ENCODE measurements at regions not wholly inside any gene's neighbourhood (a gene's known extent, or its start where the extent isn't known, plus 50 kb on each side); places are given as distances from the start of the nearest gene placed in this dataset.

DNA sequence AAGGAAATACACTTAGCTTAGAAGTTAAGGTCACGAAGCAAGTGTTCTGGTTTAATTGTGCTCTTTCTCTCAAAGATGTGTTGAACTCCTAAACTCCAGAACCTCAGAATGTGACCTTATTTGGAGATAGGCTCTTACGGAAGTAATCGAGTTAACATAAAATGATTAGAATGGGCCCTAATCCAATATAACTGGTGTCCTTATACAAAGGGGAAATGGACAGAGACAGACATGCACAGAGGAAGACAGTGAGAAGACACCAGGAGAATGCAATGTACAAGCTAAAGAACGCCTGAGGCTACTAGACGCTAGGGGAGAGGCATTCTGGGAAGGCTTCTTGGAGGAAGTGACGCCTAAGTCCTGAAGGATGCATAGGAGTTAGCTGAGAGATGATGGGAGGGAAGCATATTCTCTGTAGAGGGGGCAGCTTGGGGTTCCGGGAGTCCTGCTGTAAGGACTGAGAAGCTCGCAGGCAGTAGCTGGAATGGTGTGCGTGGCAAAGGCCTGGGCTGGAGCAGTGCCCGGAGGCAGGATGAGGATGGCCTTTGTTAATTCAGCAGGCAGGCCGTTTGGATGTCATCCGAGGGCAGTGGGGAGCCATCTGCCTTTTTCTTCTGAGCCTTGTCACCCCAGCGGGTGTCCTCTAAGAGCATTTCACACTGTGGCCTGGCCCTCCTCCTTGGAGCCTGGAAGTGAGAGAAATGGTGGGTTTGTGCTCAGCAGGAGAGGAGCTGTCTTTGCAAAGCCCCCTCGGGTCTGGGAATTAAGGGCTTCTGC, 513.4 kb downstream of the SHQ1 start:
- no peak overlapping the region for H3K9ac ChIP-seq (ENCODE audit: insufficient read depth in 1 of 2, low read length in 2 of 2)
- no peaks in the 10 kb centered on the region for H3K27me3 ChIP-seq (ENCODE audit: control insufficient read depth in 3 of 3, insufficient read depth in 3 of 3, low read length in 2 of 3)
- H3K4me1 ChIP-seq (ENCODE audit: control insufficient read depth in 5 of 5, insufficient read depth in 5 of 5, low read length in 5 of 5), result peaks cover 1 to 21% (median 15%) of the 10 kb centered on the region in 5 donors
- H3K36me3 ChIP-seq (ENCODE audit: control insufficient read depth in 4 of 4, insufficient read depth in 4 of 4, low read length in 4 of 4), result no peaks in the 10 kb centered on the region
- DNase-seq (no peak), ATAC-seq (ENCODE audit: insufficient read depth, low FRiP score) (no peak)
- H3K4me3 ChIP-seq, result no peak overlapping the region
- TF ChIP-seq, protein P1, sequence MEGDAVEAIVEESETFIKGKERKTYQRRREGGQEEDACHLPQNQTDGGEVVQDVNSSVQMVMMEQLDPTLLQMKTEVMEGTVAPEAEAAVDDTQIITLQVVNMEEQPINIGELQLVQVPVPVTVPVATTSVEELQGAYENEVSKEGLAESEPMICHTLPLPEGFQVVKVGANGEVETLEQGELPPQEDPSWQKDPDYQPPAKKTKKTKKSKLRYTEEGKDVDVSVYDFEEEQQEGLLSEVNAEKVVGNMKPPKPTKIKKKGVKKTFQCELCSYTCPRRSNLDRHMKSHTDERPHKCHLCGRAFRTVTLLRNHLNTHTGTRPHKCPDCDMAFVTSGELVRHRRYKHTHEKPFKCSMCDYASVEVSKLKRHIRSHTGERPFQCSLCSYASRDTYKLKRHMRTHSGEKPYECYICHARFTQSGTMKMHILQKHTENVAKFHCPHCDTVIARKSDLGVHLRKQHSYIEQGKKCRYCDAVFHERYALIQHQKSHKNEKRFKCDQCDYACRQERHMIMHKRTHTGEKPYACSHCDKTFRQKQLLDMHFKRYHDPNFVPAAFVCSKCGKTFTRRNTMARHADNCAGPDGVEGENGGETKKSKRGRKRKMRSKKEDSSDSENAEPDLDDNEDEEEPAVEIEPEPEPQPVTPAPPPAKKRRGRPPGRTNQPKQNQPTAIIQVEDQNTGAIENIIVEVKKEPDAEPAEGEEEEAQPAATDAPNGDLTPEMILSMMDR (IDR thresholded peaks at IDR 0.05; ENCODE audit: control extremely low read depth, extremely low read depth), result no peak
- H3K9me3 ChIP-seq (ENCODE audit: control insufficient read depth in 4 of 4, insufficient read depth in 3 of 4, low read length in 3 of 4), result no peaks in the 10 kb centered on the region
- WGBS, 2 donors, result 89 to 92% methylated on average over 14 of the region's 14 CpGs
- no peak overlapping the region for H3K27ac ChIP-seq (ENCODE audit: low read depth in 1 of 2, low read length in 1 of 2)

GRCh38 chr3:72332689-72333088, 515.6 kb downstream of the SHQ1 start:
- Histone ChIP-seq H3K36me3 (ENCODE audit: control insufficient read depth in 4 of 4, insufficient read depth in 4 of 4, low read length in 4 of 4) (no peaks in the 10 kb centered on the region), H3K27me3 (ENCODE audit: control insufficient read depth in 3 of 3, insufficient read depth in 3 of 3, low read length in 2 of 3) (no peaks in the 10 kb centered on the region), H3K9me3 (ENCODE audit: control insufficient read depth in 4 of 4, insufficient read depth in 3 of 4, low read length in 3 of 4) (no peaks in the 10 kb centered on the region), H3K4me1 (ENCODE audit: control insufficient read depth in 5 of 5, insufficient read depth in 5 of 5, low read length in 5 of 5) (peaks cover 4 to 22% (median 12%) of the 10 kb centered on the region in 5 donors), H3K9ac (ENCODE audit: insufficient read depth in 1 of 2, low read length in 2 of 2) (no peak overlapping the region), H3K27ac (ENCODE audit: low read depth in 1 of 2, low read length in 1 of 2) (no peak overlapping the region), H3K4me3 (no peak overlapping the region)
- ATAC-seq (ENCODE audit: insufficient read depth, low FRiP score) (no peak), DNase-seq (no peak)
- TF ChIP-seq, protein P1 (IDR thresholded peaks at IDR 0.05; ENCODE audit: control extremely low read depth, extremely low read depth), result no peak
- WGBS, 2 donors, result 93 to 94% methylated on average over 4 of the region's 4 CpGs

GRCh38 chr3:72332036-72332435, 516.2 kb downstream of the SHQ1 start:
- no peak overlapping the region for H3K27ac ChIP-seq (ENCODE audit: low read depth in 1 of 2, low read length in 1 of 2)
- DNase-seq (no peak), ATAC-seq (ENCODE audit: insufficient read depth, low FRiP score) (no peak)
- peaks cover under 1 to 20% (median 7%) of the 10 kb centered on the region in 5 donors for H3K4me1 ChIP-seq (ENCODE audit: control insufficient read depth in 5 of 5, insufficient read depth in 5 of 5, low read length in 5 of 5)
- no peaks in the 10 kb centered on the region for H3K27me3 ChIP-seq (ENCODE audit: control insufficient read depth in 3 of 3, insufficient read depth in 3 of 3, low read length in 2 of 3)
- H3K9ac ChIP-seq (ENCODE audit: insufficient read depth in 1 of 2, low read length in 2 of 2), result no peak overlapping the region
- no peaks in the 10 kb centered on the region for H3K9me3 ChIP-seq (ENCODE audit: control insufficient read depth in 4 of 4, insufficient read depth in 3 of 4, low read length in 3 of 4)
- H3K36me3 ChIP-seq (ENCODE audit: control insufficient read depth in 4 of 4, insufficient read depth in 4 of 4, low read length in 4 of 4), result no peaks in the 10 kb centered on the region
- WGBS, 2 donors, result 89 to 93% methylated on average over 5 of the region's 5 CpGs
- no peak overlapping the region for H3K4me3 ChIP-seq
- TF ChIP-seq, protein P1 (IDR thresholded peaks at IDR 0.05; ENCODE audit: control extremely low read depth, extremely low read depth), result no peak
